Fibroblast of lung (primary cell): ENCODE measurements at regions not wholly inside any gene's neighbourhood (a gene's known extent, or its start where the extent isn't known, plus 50 kb on each side); places are given as distances from the start of the nearest gene placed in this dataset.

Experiments used
- EZH2 ChIP-seq: IDR thresholded peaks from 2 replicates; pipeline ENCODE4 v1.5.1; 2012; ENCODE audit warnings: low read length, control low read depth, mild to moderate bottlenecking; ENCODE audit errors: missing control alignments
- TF ChIP-seq, protein P1 (sequence below), 2 donors: IDR thresholded peaks in 1 of 2; conservative IDR thresholded peaks in 1 of 2; 1 replicate in 1 of 2; 2 replicates in 1 of 2; pipeline ENCODE4 v1.5.1; 2011 to 2012; ENCODE audit warnings: low read length in 2 of 2, control low read depth in 1 of 2, inconsistent platforms in 1 of 2, low read depth in 1 of 2, mild to moderate bottlenecking in 1 of 2

DNA sequence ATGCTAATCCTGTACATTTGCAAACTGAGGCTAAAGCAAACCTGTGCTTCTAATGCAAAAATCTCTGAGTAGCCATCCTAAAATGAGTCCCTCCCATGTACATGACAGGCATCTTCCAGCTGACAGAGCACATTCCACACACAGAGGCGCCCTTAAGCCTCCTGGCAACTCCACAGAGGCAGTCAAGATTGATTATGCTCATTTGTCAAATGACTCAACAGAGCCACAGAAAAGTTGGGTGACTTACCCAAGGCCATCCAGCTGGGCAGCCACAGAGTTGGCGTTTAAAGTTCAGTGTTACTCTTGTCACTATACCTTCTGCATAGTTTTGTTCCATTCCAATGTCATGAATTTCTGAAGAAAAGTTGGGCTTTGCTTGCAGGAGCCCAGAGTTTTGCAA lies 394.6 kb upstream of the FGF13 start:
- TF ChIP-seq, protein P1, sequence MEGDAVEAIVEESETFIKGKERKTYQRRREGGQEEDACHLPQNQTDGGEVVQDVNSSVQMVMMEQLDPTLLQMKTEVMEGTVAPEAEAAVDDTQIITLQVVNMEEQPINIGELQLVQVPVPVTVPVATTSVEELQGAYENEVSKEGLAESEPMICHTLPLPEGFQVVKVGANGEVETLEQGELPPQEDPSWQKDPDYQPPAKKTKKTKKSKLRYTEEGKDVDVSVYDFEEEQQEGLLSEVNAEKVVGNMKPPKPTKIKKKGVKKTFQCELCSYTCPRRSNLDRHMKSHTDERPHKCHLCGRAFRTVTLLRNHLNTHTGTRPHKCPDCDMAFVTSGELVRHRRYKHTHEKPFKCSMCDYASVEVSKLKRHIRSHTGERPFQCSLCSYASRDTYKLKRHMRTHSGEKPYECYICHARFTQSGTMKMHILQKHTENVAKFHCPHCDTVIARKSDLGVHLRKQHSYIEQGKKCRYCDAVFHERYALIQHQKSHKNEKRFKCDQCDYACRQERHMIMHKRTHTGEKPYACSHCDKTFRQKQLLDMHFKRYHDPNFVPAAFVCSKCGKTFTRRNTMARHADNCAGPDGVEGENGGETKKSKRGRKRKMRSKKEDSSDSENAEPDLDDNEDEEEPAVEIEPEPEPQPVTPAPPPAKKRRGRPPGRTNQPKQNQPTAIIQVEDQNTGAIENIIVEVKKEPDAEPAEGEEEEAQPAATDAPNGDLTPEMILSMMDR (conservative IDR thresholded peaks at IDR 0.05 in 1 of 2, IDR thresholded peaks at IDR 0.05 in 1 of 2; ENCODE audit: low read depth in 1 of 2, low read length in 2 of 2) = no peak
- TF ChIP-seq EZH2 = no peak
